SU-DHL-6 (cell line): ENCODE measurements at regions not wholly inside any gene's neighbourhood (a gene's known extent, or its start where the extent isn't known, plus 50 kb on each side); places are given as distances from the start of the nearest gene placed in this dataset.

Experiments used
- H2AFZ ChIP-seq: fragments of 200-600 bp; sonication (generic); 2 replicates; pipeline ENCODE4 v1.6.1; 2014; ENCODE audit warnings: low read depth, mild to moderate bottlenecking, moderate library complexity, mixed read lengths, antibody characterized with exemption, low read length; ENCODE audit not compliant: severe bottlenecking
- H3F3A ChIP-seq: fragments of 200-600 bp; shearing (Covaris generic); 2 replicates; pipeline ENCODE4 v1.6.0; 2016; ENCODE audit warnings: antibody characterized with exemption, mild to moderate bottlenecking; ENCODE audit not compliant: insufficient read depth
- H3K27ac ChIP-seq: fragments of 200-600 bp; sonication (generic); 2 replicates; pipeline ENCODE4 v1.5.1; 2016; ENCODE audit warnings: low read depth, mild to moderate bottlenecking, low read length, moderate library complexity, mixed read lengths
- H3K27me3 ChIP-seq: fragments of 200-600 bp; sonication (generic), shearing (Covaris generic); 2 replicates; pipeline ENCODE4 v1.6.0; 2014; ENCODE audit warnings: mild to moderate bottlenecking, low read length
- H3K36me3 ChIP-seq: fragments of 200-600 bp; sonication (generic); 2 replicates; pipeline ENCODE4 v1.6.1; 2014; ENCODE audit warnings: mild to moderate bottlenecking, low read length, mixed read lengths
- H3K4me2 ChIP-seq: fragments of 300-600, 200-600 bp; shearing (Covaris generic), sonication (generic); 2 replicates; pipeline ENCODE4 v1.6.0; 2014; ENCODE audit warnings: low read length, low read depth, mild to moderate bottlenecking; ENCODE audit not compliant: poor library complexity, severe bottlenecking
- H3K4me3 ChIP-seq: fragments of 200-600 bp; sonication (generic); 2 replicates; pipeline ENCODE4 v1.5.1; 2014; ENCODE audit warnings: antibody characterized with exemption, low read length, mild to moderate bottlenecking, mixed read lengths; ENCODE audit not compliant: insufficient read depth, poor library complexity, severe bottlenecking
- H3K79me2 ChIP-seq: fragments of 200-600 bp; sonication (generic); 2 replicates; pipeline ENCODE4 v1.6.1; 2014; ENCODE audit warnings: mild to moderate bottlenecking, low read length, moderate library complexity; ENCODE audit not compliant: insufficient read depth
- H3K9ac ChIP-seq: fragments of 200-600 bp; sonication (generic); 2 replicates; pipeline ENCODE4 v1.7.0; 2014; ENCODE audit warnings: mild to moderate bottlenecking, low read length
- H3K9me2 ChIP-seq: fragments of 200-600 bp; sonication (generic); replicated peaks from 2 replicates; pipeline ENCODE4 v1.6.1; 2014; ENCODE audit warnings: low read length; ENCODE audit not compliant: insufficient read depth
- H3K9me3 ChIP-seq: fragments of 200-600 bp; sonication (generic); 2 replicates; pipeline ENCODE4 v1.6.1; 2014; ENCODE audit warnings: low read length, mixed read lengths; ENCODE audit not compliant: insufficient read depth
- H4K20me1 ChIP-seq: fragments of 200-600 bp; sonication (generic); 2 replicates; pipeline ENCODE4 v1.6.1; 2014; ENCODE audit warnings: low read depth, mild to moderate bottlenecking, antibody characterized with exemption, low read length, moderate library complexity, mixed read lengths
- CTCF ChIP-seq: fragments of 200-600 bp; sonication (generic); IDR thresholded peaks from one replicate; pipeline ENCODE4 v1.5.1; 2017; ENCODE audit warnings: antibody characterized with exemption, mild to moderate bottlenecking, low read length, moderate library complexity; ENCODE audit not compliant: insufficient read depth, poor library complexity, severe bottlenecking
- EZH2phosphoT487 ChIP-seq: fragments of 200-600 bp; sonication (generic), shearing (Covaris generic); conservative IDR thresholded peaks from 2 replicates; pipeline ENCODE4 v1.6.1; 2018; ENCODE audit warnings: mild to moderate bottlenecking, antibody characterized with exemption, low read length, moderate library complexity, mixed read lengths

GRCh38 chr15:79186616-79187015, 95.9 kb upstream of the ANKRD34C start:
- no peak overlapping the region for H3K27ac ChIP-seq
- no peak overlapping the region for H3K9ac ChIP-seq
- H3K79me2 ChIP-seq = no peaks in the 10 kb centered on the region
- H3F3A ChIP-seq = no peaks in the 10 kb centered on the region
- H3K27me3 ChIP-seq = no peaks in the 10 kb centered on the region
- H3K9me2 ChIP-seq = no peaks in the 10 kb centered on the region
- H3K9me3 ChIP-seq = no peaks in the 10 kb centered on the region
- no peaks in the 10 kb centered on the region for H3K36me3 ChIP-seq
- TF ChIP-seq EZH2phosphoT487 = no peak
- no peak for TF ChIP-seq CTCF
- H3K4me2 ChIP-seq = no peak overlapping the region
- H2AFZ ChIP-seq = no peak overlapping the region
- H3K4me3 ChIP-seq = no peak overlapping the region
- no peaks in the 10 kb centered on the region for H4K20me1 ChIP-seq

- Histone ChIP-seq H3K9me3 (no peaks in the 10 kb centered on the region), H3F3A (no peaks in the 10 kb centered on the region), H2AFZ (no peak overlapping the region), H3K4me2 (no peak overlapping the region), H3K27ac (no peak overlapping the region), H3K36me3 (no peaks in the 10 kb centered on the region), H3K4me3 (no peak overlapping the region), H3K27me3 (no peaks in the 10 kb centered on the region), H3K79me2 (no peaks in the 10 kb centered on the region), H4K20me1 (no peaks in the 10 kb centered on the region), H3K9ac (no peak overlapping the region), H3K9me2 (no peaks in the 10 kb centered on the region)
- no peak for TF ChIP-seq EZH2phosphoT487
- no peak for TF ChIP-seq CTCF
Observed at GRCh38 chr15:79185199-79185598, 94.6 kb upstream of the RASGRF1 start.

GRCh38 chr15:79184465-79184892, 93.9 kb upstream of the RASGRF1 start:
- H4K20me1 ChIP-seq = no peaks in the 10 kb centered on the region
- H3K79me2 ChIP-seq = no peaks in the 10 kb centered on the region
- H3K36me3 ChIP-seq = no peaks in the 10 kb centered on the region
- H3K9me2 ChIP-seq = no peaks in the 10 kb centered on the region
- H3K27ac ChIP-seq = no peak overlapping the region
- no peaks in the 10 kb centered on the region for H3K27me3 ChIP-seq
- no peaks in the 10 kb centered on the region for H3F3A ChIP-seq
- H3K4me2 ChIP-seq = no peak overlapping the region
- H3K4me3 ChIP-seq = no peak overlapping the region
- H2AFZ ChIP-seq = no peak overlapping the region
- H3K9me3 ChIP-seq = no peaks in the 10 kb centered on the region
- H3K9ac ChIP-seq = no peak overlapping the region
- no peak for TF ChIP-seq EZH2phosphoT487
- TF ChIP-seq CTCF = peak; percentile 97
